Activated naive CD4-positive, alpha-beta T cell treated with anti-CD3 and anti-CD28 coated beads, Interleukin-2, amount 50 U/mL, for 16 hours (primary cell): ENCODE measurements at regions not wholly inside any gene's neighbourhood (a gene's known extent, or its start where the extent isn't known, plus 50 kb on each side); places are given as distances from the start of the nearest gene placed in this dataset.
"Not testable (repeated sequence)": the region's sequence is repeated elsewhere in the genome, so short reads cannot be mapped to it uniquely, and the experiment has no call there.

ENCODE experiments used
- DNase-seq: peaks from one replicate; pipeline ENCODE4 v3.0.0-alpha.2; 2020

DNA sequence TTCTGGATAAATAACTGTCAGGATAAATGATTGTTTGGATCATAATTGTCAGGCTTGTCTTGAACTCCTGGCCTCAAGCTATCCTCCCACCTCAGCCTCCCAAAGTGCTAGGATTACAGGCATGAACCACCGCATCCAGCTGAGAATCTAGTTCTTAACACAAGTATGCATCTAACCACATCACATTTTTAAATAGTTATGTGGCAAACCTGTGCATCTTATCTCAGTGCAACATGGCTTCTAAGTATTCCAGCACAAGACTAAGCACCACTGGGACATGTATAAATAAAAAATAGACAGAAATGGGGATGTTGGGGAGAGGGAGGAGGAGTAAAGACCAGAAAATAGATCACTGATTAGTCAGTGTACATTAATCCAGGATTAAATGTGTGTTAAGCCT lies 74.7 kb upstream of the TBL1X start:
- no peak for DNase-seq

DNA sequence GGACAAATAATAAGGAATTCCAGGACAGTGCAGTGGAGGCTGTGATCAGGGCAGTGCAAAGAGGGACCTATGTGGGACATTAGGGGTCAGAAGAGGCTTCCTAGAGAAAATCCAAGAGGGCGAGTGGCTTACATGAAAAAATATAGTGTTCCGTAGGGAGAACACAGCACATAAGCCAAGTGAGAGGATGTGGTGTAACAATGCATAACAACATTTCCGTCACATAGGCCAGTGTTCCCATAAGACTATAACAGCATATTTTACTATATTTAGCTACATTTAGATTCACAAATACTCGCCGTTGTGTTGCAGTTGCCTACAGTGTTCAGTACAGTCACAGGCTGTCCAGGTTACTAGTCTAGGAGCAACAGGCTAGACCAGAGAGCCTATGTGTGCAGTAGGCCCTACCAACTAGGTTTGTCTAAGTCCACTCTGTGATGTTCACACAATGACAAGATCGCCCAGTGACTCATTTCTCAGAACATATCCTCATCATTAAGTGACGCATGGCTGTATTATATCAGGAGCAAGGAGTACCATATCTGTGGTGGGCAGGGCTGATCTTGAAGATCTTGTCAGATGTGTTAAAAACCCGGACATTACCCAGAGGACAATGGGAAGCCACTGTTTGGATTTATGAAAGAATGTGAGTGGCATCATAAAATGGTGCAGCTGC lies 74.0 kb upstream of the TBL1X start:
- DNase-seq = no peak

DNA sequence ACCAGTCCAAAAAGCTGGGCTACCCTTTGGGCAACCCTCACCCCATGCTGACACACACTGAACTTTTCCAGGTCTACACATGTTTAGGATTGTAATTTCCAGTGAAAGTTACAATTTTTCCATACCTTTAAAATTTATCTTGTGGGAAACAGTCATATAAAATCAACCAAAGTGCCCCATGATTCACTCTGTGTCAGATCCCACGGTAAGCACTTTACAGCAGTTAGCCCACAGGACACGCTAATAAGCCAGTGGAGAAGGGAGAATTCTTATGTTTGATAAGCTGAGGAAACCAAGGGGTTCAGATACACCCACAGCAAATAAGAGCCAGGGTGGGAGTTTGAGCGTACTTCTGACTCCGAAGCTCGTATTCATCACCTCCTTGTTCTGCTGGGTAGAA lies 72.4 kb upstream of the TBL1X start:
- no peak for DNase-seq

DNA sequence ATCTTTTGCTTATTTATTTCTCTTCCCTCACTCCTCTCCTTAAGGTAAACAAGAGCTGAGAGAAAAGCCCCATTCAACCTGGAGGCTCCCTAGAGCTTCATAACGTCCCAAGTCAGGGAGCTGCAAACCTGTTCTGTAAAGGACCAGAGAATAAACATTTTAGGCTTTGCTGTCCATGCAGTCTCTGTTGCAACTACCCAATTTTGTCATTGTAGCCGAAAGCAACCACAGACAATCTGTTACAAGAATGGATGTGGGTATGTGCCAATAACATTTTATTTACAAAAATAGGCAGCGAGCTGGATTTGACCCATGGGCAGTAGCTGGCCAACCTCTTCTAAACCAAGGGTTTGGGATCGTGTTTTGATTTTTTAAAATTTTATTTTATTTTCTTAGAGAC lies 71.3 kb upstream of the TBL1X start:
- DNase-seq = no peak

DNA sequence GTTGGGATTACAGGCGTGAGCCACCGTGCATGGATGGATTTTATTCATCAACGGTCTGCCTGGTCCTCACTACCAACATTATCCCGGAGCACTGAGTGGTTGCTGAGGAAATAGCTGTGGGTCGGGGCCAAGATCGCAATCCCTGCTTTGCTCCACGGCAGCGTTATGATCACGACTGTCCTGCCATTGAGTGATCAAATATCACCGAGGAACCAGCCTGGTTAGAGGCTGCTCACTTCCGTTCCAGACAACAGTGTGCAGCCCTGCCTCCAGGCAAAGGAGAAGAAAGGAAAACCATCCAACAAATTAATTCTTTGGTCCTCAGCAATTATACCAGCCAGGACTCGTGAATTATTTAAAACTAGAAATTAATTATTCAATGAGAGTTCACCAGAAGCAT lies 70.6 kb upstream of the TBL1X start:
- no peak for DNase-seq

DNA sequence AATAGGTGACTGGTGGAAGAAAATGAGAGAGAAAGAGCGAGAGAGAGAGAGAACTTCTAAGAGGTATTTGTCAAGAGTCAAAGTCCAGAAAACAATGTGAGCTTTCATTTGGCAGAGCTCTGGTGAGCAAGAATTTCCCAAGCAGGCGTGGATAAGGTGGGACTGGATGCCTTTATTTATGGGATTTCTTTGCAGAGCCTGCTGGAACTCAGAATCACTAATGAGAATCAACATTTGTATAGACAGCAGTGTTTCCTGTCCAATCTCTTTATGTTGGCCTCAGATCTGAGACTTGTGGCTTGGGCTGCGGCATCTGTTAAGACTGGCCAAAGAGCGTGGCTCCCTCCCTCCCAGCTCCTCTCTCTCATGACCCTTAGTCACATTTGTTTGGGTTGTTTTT lies 67.9 kb upstream of the TBL1X start:
- DNase-seq = no peak

DNA sequence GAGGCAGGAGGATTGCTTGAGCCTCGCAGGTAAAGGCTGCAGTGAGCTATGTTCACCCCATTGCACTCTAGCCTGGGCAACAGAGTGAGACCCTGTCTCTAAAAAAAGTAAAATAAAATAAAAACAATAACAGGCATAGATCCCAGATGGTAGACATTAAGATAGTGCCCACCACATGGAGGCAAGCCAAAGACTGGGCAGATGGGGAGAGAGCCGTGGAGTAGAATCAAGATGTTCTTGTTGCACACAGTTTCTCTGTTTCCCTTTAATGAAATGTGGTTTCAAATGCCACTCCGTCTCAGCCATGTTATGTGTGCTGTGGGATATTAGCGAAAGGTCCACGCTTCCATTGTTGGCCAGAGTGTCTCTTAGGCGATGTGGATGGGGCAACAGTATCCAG lies 63.8 kb upstream of the TBL1X start:
- no peak for DNase-seq

DNA sequence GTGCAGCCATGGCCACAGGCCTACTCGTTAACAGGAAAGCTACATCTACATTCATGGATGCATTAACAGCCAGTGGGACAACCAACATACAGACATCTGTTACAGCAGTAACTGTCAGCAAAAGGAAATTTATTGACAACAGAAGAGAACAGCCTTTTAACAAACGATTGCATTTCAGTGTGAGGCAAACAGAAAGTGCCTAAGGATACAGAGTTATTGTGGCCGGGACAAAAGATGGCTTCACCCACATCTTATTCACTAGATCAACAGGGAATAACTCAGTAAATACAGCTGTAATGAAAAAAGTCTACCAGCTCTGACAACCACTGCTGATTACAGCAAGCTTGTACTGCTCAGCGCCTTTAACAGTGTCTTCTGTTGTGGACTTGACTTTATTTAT lies 61.5 kb upstream of the TBL1X start:
- no peak for DNase-seq

DNA sequence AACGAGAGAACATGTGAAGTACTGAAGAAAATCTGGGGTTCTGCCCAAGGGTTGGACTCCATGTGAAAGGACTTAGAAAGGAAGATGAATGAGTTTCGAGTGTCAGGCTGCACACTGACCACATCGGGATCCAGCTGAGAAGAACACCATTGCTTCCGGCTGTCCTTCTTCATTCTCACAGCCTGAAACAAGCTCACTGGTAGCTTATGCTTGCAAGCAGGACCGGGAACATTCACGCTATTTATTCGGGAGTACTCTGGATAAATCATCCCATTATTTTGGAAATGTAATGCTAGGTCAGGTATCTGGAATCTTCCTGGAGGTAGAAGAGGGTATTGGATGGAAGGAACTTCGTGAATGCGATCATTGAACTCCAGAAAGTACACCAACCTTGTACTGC lies 59.2 kb upstream of the TBL1X start:
- not testable (repeated sequence) for DNase-seq

DNA sequence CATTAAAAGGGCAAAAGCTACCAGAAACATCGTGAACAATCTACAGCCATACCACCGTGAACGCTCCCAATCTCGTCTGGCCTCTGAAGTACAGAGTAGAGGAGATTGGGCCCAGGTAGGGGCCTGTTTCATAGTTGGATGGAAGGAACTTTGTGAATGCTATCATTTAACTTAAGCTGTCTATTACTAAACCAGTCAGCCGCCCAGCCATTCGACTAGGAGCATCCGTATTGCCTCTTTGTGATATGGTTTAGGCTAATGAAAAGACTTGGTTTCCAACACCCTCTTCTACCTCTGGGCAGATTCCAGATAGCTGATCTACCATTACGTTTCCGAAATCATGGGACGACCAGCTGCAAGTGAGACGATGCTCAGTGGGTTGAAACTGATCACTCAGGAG lies 54.0 kb upstream of the TBL1X start:
- DNase-seq = not testable (repeated sequence)

DNA sequence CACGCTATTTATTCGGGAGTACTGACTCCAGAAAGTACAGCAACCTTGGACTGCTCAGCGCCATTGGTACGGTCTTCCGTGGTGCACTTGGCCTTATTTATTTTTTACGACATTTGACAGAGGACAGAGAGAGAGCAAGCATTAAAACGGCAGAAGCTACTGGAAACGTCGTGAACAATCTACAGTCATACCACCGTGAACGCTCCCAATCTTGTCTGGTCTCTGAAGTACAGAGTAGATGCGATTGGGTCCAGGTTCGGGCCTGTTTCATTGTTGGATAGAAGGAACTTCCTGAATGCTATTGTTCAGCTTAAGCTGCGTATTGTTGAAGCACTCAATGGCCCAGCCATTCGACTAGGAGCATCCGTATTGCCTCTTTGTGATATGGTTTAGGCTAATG lies 53.2 kb upstream of the TBL1X start:
- DNase-seq = not testable (repeated sequence)

DNA sequence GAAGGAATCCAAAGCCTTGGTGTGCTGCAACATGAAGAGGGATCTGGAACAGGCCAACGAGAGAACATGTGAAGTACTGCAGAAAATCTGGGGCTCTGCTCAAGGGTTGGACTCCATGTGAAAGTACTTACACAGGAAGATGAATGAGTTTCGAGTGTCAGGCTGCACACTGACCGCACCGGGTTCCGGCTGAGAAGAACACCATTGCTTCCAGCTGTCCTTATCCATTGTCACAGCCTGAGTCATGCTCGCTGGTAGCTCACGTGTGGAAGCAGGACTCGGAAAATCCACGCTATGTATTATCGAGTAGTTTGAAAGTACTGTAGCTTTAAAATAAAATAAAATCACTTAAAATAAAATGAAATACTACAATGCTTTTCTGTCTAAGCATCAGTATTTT lies 50.4 kb upstream of the TBL1X start:
- DNase-seq = no peak
